NB4 (cell line): ENCODE measurements at regions not wholly inside any gene's neighbourhood (a gene's known extent, or its start where the extent isn't known, plus 50 kb on each side); places are given as distances from the start of the nearest gene placed in this dataset.

Source experiments
- CTCF ChIP-seq: IDR thresholded peaks from one replicate; pipeline ENCODE4 v1.5.1; 2012; ENCODE audit warnings: low read depth, low read length
- MAX ChIP-seq: IDR thresholded peaks from 2 replicates; pipeline ENCODE4 v1.6.1; 2011; ENCODE audit warnings: low read depth, low read length
- POLR2A ChIP-seq: IDR thresholded peaks from 2 replicates; pipeline ENCODE4 v1.6.1; 2011; ENCODE audit warnings: mild to moderate bottlenecking; ENCODE audit not compliant: insufficient read length; ENCODE audit errors: extremely low read depth

- TF ChIP-seq CTCF = no peak
- TF ChIP-seq POLR2A = no peak
- TF ChIP-seq MAX = no peak
These were observed 533.4 kb downstream of the NYAP2 start for GRCh38 chr2:225932811-225933413.
